GM23338 (cell line): ENCODE measurements at regions not wholly inside any gene's neighbourhood (a gene's known extent, or its start where the extent isn't known, plus 50 kb on each side); places are given as distances from the start of the nearest gene placed in this dataset.

Experiments used
- ATAC-seq: fragments of 200-7000 bp; cut with Tn5 transposase; 3 replicates; pipeline ENCODE4 v1.9.1; 2020
- DNase-seq: peaks from one replicate; pipeline ENCODE4 v3.0.0-alpha.2; 2015; ENCODE audit warnings: low spot score
- H2AFZ ChIP-seq: fragments of 200-600 bp; sonication (generic); 2 replicates; pipeline ENCODE4 v1.8.0; 2016; ENCODE audit warnings: antibody characterized with exemption, mild to moderate bottlenecking, moderate library complexity
- H3F3A ChIP-seq: fragments of 200-600 bp; sonication (generic); replicated peaks from 2 replicates; pipeline ENCODE4 v1.8.0; 2017; ENCODE audit warnings: antibody characterized with exemption, mixed run types, low read depth
- H3K27ac ChIP-seq: fragments of 200-600 bp; sonication (generic); 2 replicates; pipeline ENCODE4 v1.6.1; 2016; ENCODE audit warnings: low read depth
- H3K27me3 ChIP-seq: fragments of 200-600 bp; sonication (generic); 2 replicates; pipeline ENCODE4 v1.8.0; 2016; ENCODE audit warnings: mild to moderate bottlenecking, mixed run types, moderate library complexity; ENCODE audit not compliant: insufficient read depth
- H3K36me3 ChIP-seq: fragments of 200-600 bp; sonication (generic); 2 replicates; pipeline ENCODE4 v1.8.0; 2016; ENCODE audit warnings: mild to moderate bottlenecking; ENCODE audit not compliant: insufficient read depth
- H3K4me1 ChIP-seq: fragments of 200-600 bp; sonication (generic); 2 replicates; pipeline ENCODE4 v1.8.0; 2016; ENCODE audit warnings: mild to moderate bottlenecking, moderate library complexity; ENCODE audit not compliant: insufficient read depth
- H3K4me2 ChIP-seq: fragments of 200-600 bp; sonication (generic); 2 replicates; pipeline ENCODE4 v1.7.1; 2017; ENCODE audit warnings: mixed run types
- H3K4me3 ChIP-seq: fragments of 200-600 bp; sonication (generic); 2 replicates; pipeline ENCODE4 v1.6.1; 2016; ENCODE audit warnings: mixed run types
- H3K79me2 ChIP-seq: fragments of 200-600 bp; sonication (generic); replicated peaks from 2 replicates; pipeline ENCODE4 v1.8.0; 2017; ENCODE audit warnings: mild to moderate bottlenecking; ENCODE audit not compliant: insufficient read depth
- H3K9me2 ChIP-seq: fragments of 200-600 bp; sonication (generic); 2 replicates; pipeline ENCODE4 v1.8.0; 2017; ENCODE audit not compliant: insufficient read depth
- H4K20me1 ChIP-seq: fragments of 200-600 bp; sonication (generic); replicated peaks from 2 replicates; pipeline ENCODE4 v1.8.0; 2017; ENCODE audit warnings: mild to moderate bottlenecking; ENCODE audit not compliant: insufficient read depth
- H3K27ac Mint-ChIP-seq: 2 replicates; pipeline ENCODE4 v1.8.0; 2020; ENCODE audit warnings: inconsistent platforms, mild to moderate bottlenecking, moderate library complexity, mixed read lengths
- H3K27me3 Mint-ChIP-seq: 3 replicates; pipeline ENCODE4 v1.8.0; 2022; ENCODE audit warnings: low read depth, mild to moderate bottlenecking, moderate library complexity, mixed read lengths, inconsistent platforms; ENCODE audit not compliant: insufficient read depth, poor library complexity
- H3K36me3 Mint-ChIP-seq: 3 replicates; pipeline ENCODE4 v1.8.0; 2021; ENCODE audit warnings: low read depth, mild to moderate bottlenecking, inconsistent platforms, moderate library complexity, mixed read lengths
- H3K4me1 Mint-ChIP-seq: 3 replicates; pipeline ENCODE4 v1.8.0; 2020; ENCODE audit warnings: mild to moderate bottlenecking, inconsistent platforms, mixed read lengths
- H3K4me3 Mint-ChIP-seq: 3 replicates; pipeline ENCODE4 v1.8.0; 2021; ENCODE audit warnings: moderate library complexity, mild to moderate bottlenecking, inconsistent platforms, mixed read lengths
- H3K9me3 Mint-ChIP-seq: 3 replicates; pipeline ENCODE4 v1.8.0; 2020; ENCODE audit warnings: moderate library complexity, mild to moderate bottlenecking, inconsistent platforms, mixed read lengths
- EZH2phosphoT487 ChIP-seq: fragments of 200-600 bp; sonication (generic); IDR thresholded peaks from one replicate; pipeline ENCODE4 v1.8.1; 2018; ENCODE audit warnings: antibody characterized with exemption; ENCODE audit not compliant: unreplicated experiment
- JUNB ChIP-seq: IDR thresholded peaks from one replicate; pipeline ENCODE4 v1.6.1; 2016; ENCODE audit warnings: antibody characterized with exemption; ENCODE audit not compliant: unreplicated experiment
- POLR2AphosphoS5 ChIP-seq: IDR thresholded peaks from 2 replicates; pipeline ENCODE4 v1.6.1; 2016; ENCODE audit warnings: antibody characterized with exemption, low read depth
- STAT1 ChIP-seq: IDR thresholded peaks from one replicate; pipeline ENCODE4 v1.6.1; 2016; ENCODE audit warnings: antibody characterized with exemption; ENCODE audit not compliant: unreplicated experiment
- ZNF114 ChIP-seq: fragments of 250-450 bp; sonication (Bioruptor Pico); IDR thresholded peaks from 2 replicates; pipeline ENCODE4 v1.5.0; 2020; ENCODE audit warnings: mild to moderate bottlenecking, moderate library complexity
- ZNF331 ChIP-seq: fragments of 250-450 bp; sonication (Bioruptor Pico); IDR thresholded peaks from 2 replicates; pipeline ENCODE4 v1.5.0; 2020; ENCODE audit warnings: low read depth, mild to moderate bottlenecking, moderate library complexity
- TF ChIP-seq, protein P1 (sequence below): IDR thresholded peaks from 2 replicates; pipeline ENCODE4 v1.6.1; 2016; ENCODE audit warnings: antibody characterized with exemption
- TF ChIP-seq, protein P2 (sequence below): IDR thresholded peaks from one replicate; pipeline ENCODE4 v1.6.1; 2018; ENCODE audit warnings: antibody characterized with exemption; ENCODE audit not compliant: unreplicated experiment
- TF ChIP-seq, protein P3 (sequence below), 2 experiments: fragments of 200-600 bp in 1 of 2; sonication (generic) in 1 of 2; conservative IDR thresholded peaks; 2 replicates each; pipeline versions ENCODE4 v1.5.1 to v1.6.1; 2016 to 2017; ENCODE audit warnings: antibody characterized with exemption in 2 of 2, low read depth in 2 of 2, mild to moderate bottlenecking in 2 of 2, moderate library complexity in 1 of 2
- TF ChIP-seq, protein P4 (sequence below): fragments of 250-450 bp; sonication (Bioruptor Pico); IDR thresholded peaks from 2 replicates; pipeline ENCODE4 v1.5.0; 2020; ENCODE audit warnings: mild to moderate bottlenecking, moderate library complexity

DNA sequence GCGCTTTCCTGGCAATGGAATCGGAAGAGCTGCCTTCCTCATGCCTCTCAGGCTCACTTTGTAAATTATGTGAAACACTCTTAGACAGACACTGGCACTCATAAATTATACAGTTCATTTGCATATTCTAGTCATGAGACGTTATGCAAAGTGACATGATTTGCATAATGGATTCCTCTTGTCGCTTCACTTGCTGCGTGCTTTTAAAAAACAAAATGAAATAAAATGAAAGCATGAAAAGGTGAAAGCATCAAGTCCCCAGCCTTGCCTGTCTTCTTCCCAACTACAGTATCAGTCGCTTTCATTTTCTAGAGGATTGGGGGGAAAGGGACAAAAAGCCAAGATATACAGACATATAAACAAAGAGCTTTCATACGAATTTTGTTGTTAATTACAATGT lies 252.8 kb upstream of the PMFBP1 start:
- H3K27me3 ChIP-seq, result no peaks in the 10 kb centered on the region
- H3K4me1 ChIP-seq, result peaks cover 8% of the 10 kb centered on the region; the same call in 1 of the 2 replicates
- TF ChIP-seq EZH2phosphoT487, result no peak
- no peak for TF ChIP-seq ZNF114 (CRISPR knock-in tag)
- TF ChIP-seq, protein P1, sequence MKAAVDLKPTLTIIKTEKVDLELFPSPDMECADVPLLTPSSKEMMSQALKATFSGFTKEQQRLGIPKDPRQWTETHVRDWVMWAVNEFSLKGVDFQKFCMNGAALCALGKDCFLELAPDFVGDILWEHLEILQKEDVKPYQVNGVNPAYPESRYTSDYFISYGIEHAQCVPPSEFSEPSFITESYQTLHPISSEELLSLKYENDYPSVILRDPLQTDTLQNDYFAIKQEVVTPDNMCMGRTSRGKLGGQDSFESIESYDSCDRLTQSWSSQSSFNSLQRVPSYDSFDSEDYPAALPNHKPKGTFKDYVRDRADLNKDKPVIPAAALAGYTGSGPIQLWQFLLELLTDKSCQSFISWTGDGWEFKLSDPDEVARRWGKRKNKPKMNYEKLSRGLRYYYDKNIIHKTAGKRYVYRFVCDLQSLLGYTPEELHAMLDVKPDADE, result no peak
- TF ChIP-seq JUNB, result no peak
- TF ChIP-seq, protein P2, sequence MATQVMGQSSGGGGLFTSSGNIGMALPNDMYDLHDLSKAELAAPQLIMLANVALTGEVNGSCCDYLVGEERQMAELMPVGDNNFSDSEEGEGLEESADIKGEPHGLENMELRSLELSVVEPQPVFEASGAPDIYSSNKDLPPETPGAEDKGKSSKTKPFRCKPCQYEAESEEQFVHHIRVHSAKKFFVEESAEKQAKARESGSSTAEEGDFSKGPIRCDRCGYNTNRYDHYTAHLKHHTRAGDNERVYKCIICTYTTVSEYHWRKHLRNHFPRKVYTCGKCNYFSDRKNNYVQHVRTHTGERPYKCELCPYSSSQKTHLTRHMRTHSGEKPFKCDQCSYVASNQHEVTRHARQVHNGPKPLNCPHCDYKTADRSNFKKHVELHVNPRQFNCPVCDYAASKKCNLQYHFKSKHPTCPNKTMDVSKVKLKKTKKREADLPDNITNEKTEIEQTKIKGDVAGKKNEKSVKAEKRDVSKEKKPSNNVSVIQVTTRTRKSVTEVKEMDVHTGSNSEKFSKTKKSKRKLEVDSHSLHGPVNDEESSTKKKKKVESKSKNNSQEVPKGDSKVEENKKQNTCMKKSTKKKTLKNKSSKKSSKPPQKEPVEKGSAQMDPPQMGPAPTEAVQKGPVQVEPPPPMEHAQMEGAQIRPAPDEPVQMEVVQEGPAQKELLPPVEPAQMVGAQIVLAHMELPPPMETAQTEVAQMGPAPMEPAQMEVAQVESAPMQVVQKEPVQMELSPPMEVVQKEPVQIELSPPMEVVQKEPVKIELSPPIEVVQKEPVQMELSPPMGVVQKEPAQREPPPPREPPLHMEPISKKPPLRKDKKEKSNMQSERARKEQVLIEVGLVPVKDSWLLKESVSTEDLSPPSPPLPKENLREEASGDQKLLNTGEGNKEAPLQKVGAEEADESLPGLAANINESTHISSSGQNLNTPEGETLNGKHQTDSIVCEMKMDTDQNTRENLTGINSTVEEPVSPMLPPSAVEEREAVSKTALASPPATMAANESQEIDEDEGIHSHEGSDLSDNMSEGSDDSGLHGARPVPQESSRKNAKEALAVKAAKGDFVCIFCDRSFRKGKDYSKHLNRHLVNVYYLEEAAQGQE, result no peak
- no peak for TF ChIP-seq STAT1
- TF ChIP-seq, protein P3, sequence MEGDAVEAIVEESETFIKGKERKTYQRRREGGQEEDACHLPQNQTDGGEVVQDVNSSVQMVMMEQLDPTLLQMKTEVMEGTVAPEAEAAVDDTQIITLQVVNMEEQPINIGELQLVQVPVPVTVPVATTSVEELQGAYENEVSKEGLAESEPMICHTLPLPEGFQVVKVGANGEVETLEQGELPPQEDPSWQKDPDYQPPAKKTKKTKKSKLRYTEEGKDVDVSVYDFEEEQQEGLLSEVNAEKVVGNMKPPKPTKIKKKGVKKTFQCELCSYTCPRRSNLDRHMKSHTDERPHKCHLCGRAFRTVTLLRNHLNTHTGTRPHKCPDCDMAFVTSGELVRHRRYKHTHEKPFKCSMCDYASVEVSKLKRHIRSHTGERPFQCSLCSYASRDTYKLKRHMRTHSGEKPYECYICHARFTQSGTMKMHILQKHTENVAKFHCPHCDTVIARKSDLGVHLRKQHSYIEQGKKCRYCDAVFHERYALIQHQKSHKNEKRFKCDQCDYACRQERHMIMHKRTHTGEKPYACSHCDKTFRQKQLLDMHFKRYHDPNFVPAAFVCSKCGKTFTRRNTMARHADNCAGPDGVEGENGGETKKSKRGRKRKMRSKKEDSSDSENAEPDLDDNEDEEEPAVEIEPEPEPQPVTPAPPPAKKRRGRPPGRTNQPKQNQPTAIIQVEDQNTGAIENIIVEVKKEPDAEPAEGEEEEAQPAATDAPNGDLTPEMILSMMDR (conservative IDR thresholded peaks at IDR 0.05; ENCODE audit: low read depth in 2 of 2), result no peak
- TF ChIP-seq ZNF331, result no peak
- TF ChIP-seq POLR2AphosphoS5, result no peak
- TF ChIP-seq, protein P4, sequence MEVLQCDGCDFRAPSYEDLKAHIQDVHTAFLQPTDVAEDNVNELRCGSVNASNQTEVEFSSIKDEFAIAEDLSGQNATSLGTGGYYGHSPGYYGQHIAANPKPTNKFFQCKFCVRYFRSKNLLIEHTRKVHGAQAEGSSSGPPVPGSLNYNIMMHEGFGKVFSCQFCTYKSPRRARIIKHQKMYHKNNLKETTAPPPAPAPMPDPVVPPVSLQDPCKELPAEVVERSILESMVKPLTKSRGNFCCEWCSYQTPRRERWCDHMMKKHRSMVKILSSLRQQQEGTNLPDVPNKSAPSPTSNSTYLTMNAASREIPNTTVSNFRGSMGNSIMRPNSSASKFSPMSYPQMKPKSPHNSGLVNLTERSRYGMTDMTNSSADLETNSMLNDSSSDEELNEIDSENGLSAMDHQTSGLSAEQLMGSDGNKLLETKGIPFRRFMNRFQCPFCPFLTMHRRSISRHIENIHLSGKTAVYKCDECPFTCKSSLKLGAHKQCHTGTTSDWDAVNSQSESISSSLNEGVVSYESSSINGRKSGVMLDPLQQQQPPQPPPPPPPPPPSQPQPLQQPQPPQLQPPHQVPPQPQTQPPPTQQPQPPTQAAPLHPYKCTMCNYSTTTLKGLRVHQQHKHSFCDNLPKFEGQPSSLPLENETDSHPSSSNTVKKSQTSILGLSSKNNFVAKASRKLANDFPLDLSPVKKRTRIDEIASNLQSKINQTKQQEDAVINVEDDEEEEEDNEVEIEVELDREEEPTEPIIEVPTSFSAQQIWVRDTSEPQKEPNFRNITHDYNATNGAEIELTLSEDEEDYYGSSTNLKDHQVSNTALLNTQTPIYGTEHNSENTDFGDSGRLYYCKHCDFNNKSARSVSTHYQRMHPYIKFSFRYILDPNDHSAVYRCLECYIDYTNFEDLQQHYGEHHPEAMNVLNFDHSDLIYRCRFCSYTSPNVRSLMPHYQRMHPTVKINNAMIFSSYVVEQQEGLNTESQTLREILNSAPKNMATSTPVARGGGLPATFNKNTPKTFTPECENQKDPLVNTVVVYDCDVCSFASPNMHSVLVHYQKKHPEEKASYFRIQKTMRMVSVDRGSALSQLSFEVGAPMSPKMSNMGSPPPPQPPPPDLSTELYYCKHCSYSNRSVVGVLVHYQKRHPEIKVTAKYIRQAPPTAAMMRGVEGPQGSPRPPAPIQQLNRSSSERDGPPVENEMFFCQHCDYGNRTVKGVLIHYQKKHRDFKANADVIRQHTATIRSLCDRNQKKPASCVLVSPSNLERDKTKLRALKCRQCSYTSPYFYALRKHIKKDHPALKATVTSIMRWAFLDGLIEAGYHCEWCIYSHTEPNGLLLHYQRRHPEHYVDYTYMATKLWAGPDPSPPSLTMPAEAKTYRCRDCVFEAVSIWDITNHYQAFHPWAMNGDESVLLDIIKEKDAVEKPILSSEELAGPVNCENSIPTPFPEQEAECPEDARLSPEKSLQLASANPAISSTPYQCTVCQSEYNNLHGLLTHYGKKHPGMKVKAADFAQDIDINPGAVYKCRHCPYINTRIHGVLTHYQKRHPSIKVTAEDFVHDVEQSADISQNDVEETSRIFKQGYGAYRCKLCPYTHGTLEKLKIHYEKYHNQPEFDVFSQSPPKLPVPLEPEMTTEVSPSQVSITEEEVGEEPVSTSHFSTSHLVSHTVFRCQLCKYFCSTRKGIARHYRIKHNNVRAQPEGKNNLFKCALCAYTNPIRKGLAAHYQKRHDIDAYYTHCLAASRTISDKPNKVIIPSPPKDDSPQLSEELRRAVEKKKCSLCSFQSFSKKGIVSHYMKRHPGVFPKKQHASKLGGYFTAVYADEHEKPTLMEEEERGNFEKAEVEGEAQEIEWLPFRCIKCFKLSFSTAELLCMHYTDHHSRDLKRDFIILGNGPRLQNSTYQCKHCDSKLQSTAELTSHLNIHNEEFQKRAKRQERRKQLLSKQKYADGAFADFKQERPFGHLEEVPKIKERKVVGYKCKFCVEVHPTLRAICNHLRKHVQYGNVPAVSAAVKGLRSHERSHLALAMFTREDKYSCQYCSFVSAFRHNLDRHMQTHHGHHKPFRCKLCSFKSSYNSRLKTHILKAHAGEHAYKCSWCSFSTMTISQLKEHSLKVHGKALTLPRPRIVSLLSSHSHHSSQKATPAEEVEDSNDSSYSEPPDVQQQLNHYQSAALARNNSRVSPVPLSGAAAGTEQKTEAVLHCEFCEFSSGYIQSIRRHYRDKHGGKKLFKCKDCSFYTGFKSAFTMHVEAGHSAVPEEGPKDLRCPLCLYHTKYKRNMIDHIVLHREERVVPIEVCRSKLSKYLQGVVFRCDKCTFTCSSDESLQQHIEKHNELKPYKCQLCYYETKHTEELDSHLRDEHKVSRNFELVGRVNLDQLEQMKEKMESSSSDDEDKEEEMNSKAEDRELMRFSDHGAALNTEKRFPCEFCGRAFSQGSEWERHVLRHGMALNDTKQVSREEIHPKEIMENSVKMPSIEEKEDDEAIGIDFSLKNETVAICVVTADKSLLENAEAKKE (CRISPR knock-in tag), result no peak
- DNase-seq, result no peak
- H3K4me3 ChIP-seq, result no peak overlapping the region
- ATAC-seq, result no peak
- H3K36me3 ChIP-seq, result peaks cover 11% of the 10 kb centered on the region
- H3K4me3 Mint-ChIP-seq, result no peak overlapping the region
- peaks cover 7% of the 10 kb centered on the region for H3K4me1 Mint-ChIP-seq
- peaks cover 13% of the 10 kb centered on the region for H3K9me3 Mint-ChIP-seq
- H3K27me3 Mint-ChIP-seq, result no peaks in the 10 kb centered on the region
- no peak overlapping the region for H3K27ac ChIP-seq
- H3K27ac Mint-ChIP-seq, result peak overlapping the region; percentile 70; the same call in 1 of the 2 replicates
- H4K20me1 ChIP-seq, result no peaks in the 10 kb centered on the region
- H3F3A ChIP-seq, result no peaks in the 10 kb centered on the region
- no peaks in the 10 kb centered on the region for H3K79me2 ChIP-seq
- H3K36me3 Mint-ChIP-seq, result peaks cover 21% of the 10 kb centered on the region; the same call in 2 of the 3 replicates
- H2AFZ ChIP-seq, result no peak overlapping the region
- no peak overlapping the region for H3K4me2 ChIP-seq
- H3K9me2 ChIP-seq, result no peaks in the 10 kb centered on the region
